ENCODE measurements at regions not wholly inside any gene's neighbourhood (a gene's known extent, or its start where the extent isn't known, plus 50 kb on each side); places are given as distances from the start of the nearest gene placed in this dataset.
A peak's percentile ranks its signal among the peaks of the same experiment; 100 is the strongest.

GRCh38 chr2:144211065-144211464, 308.9 kb downstream of the ZEB2 start:
- no peak for DNase-seq

DNA sequence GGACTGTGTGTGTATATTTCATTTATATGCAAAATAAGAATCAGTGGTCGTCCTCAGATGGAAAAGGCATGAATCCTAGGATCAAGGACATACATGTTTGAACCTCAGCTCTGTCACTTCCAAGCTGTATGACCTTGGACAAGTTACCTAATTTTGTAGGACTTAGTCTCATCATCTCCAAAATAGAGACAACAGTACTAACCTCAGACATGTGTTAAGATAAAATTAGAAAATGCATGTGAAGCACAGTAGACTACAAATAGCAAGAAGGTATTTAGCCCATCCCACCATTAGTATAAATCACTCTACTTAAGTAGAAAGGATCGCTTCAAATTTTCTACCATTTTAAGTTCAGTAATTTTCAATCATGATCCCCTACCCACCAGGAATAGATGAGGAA, 309.8 kb downstream of the ZEB2 start:
- DNase-seq = no peak

DNA sequence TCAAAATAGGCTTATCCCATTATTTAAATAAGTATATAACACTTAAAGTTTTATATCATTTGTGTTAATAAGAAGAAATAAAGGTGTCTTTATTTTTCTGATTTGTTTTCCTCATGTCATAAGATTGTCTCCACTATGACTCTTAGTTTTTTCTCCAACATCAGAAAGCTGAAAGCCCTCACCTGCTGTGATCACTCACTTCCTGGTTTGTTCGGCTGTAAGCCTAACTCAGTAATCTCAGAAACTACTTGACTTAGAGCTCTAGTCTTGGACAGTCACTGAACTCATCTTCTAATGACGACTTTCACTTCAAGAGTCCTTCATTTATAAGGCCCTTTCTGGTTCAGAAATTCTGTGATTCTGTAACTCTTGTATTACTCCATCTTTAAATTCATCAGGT, 311.0 kb downstream of the ZEB2 start:
- DNase-seq = no peak

DNA sequence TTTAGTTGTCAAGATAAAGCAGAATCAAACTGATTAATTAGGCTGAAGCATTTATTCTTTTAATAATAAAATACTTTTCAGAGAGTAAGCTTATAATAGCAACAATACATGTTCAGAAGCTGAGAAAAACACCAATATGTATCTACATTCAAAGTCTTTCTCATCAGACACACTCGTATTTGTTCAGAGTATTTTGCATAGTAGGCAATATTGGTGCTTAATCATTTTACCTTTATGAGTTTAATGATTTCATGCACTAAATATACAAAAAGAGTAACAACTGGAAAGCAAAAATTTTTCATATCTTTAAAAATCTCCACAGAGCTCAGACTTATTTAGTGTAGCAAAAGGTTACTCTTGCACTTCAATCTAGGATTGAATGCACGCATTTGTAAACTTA, 313.9 kb downstream of the ZEB2 start:
- no peak for DNase-seq

DNA sequence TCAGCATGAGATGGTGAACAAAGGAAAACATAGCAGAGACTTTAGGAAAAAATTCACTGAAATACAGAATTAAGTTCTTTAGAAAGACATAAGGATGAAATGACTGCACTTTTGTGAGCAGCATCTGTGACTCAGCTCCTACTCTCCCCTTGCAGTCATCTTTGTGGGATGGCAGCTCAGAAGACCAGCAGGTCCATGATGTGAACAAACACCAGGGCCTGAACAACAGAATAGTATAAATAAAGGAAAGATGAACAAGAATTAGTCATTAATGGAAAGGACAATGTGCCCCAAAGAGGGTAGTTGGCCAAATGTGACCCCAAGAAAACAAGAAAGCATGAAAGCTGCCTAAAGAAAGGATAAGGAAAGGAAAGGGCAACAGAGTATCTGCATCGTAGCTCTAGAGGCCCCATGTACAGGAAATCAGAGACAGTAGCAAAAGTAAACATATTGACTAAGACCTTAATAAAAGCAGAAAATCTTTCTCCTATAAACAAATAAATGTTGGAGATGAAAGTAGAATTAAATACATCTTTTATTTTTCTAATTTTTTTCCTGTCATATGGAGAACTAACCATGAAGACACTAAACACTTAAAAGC, 318.0 kb downstream of the ZEB2 start:
- no peak for DNase-seq

DNA sequence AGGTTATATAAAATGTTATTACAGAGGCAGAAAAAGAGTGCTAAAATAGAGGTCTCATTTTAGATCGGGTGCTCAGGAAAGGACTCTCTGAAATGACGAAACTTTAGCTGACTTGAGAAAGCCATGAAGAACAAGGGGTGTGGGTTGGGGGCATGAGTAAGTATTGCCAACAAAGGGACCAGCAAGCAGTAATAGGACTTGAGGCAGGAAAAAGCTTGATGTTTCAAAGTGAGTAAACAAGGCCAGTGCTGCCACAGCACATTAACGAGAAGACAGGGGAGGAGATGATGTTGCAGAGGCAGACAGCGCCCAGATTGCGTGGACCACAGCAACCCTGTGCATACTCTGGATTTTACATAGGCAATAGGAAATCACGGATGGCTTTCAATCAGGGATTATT, 318.8 kb downstream of the ZEB2 start:
- no peak for DNase-seq

DNA sequence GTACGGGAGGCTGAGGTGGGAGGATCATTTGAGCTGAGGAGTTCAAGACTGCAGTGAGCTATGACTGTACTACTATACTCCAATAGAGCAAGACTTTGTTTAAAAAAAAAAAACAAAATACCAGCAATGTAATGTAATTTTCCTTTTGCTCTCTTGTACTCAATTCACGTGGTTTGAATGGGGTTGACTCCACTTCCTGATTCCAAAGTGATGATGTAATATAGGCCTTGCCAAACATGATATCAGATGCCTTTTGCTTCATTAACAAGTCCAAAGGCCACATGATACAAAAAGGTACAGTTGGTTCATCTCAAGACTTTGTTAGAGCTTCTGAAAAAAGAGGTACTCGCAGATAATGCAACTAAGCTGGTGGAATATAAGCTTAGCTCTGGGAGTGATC, 321.8 kb downstream of the ZEB2 start:
- peak; percentile 14 for DNase-seq

GRCh38 chr2:144194326-144195071, 325.4 kb downstream of the ZEB2 start:
- DNase-seq = no peak

GRCh38 chr2:144190908-144191605, 328.9 kb downstream of the ZEB2 start:
- DNase-seq = no peak

GRCh38 chr2:144183727-144184126, 336.2 kb downstream of the ZEB2 start:
- DNase-seq = no peak

DNA sequence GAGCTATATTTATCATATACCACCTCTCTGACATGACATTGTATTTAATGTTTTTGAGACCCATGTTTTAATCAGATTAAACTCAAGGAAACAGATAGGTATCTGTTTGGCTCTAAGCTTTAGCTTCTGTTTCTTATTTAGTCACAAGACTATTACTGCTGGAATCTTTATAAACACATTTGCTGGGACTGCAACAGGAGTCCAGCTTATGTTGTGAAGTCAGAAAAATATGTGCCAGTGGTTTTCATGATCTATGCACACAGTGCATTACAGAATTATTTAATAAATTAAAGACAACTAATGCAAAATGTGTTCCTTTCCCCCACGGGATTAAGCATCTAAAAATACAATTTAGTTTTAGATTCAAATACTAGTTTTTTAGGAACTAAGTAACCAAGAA, 338.9 kb downstream of the ZEB2 start:
- DNase-seq = no peak

DNA sequence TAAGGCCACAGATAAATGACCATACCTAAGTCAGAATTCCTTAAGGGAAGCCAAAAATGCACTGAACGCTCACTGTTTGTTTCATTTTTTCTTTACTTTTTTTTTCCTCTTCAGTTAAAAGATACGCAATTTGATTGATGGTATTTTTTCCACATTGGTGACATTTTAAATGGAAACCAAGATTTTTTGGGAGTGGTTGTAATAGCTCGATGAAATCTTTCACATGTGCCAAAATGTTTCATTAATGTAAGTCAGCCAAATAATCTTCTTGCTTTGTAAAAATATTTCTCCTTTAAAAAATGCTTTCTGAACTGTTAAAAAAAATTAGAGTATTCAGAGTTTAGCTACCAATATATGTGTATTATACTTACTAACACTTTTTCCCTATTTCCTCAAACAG, 339.8 kb downstream of the ZEB2 start:
- no peak for DNase-seq

DNA sequence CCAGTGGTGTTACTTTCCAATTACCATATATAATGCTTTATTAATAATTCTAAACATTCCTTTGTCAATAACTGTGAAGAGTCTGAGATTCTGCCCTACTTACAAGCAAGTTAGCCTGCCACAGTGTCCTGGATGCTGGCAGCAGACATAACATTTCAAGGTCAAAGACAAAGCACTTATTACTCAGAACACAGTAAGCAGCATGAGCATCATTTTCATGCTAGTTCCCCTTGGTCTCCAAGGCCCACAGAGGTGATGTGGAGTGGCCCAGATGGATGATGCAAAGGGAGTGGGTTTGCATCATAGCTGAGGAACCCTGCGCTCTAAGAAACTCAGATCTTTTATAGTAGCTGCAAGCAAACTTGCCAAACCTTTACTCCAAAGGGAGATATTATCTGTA, 349.7 kb downstream of the ZEB2 start:
- no peak for DNase-seq

GRCh38 chr2:144166743-144167142, 353.2 kb downstream of the ZEB2 start:
- no peak for DNase-seq

DNA sequence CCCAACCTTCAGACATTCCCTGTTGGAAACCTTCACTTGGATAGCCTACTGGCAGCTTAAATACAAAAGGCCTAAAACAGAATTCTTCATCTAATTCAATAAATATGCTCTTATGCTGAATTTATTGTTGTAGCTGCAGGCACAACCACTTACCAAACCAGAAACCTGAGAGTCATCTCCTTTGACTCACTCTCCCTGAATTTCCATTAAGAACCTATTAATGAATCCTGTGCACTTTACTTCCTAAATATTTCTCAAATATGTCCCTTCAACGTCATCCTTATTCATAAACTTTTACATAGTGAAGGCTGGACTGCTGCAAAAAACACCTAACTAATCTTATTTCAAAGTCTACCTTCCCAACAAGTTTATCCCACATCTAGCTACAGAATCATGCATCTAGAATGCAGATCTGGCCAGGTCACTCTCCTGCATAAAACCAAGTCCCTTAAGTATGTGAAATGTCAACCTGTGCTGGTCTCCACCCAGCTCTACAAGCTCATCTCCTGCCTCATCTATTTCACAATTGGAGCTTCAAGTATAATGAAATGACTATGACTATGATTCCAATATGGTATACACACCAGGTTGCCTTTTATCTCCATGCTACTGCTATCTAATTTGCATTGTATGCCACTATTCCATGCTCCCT, 354.2 kb downstream of the ZEB2 start:
- DNase-seq = no peak

DNA sequence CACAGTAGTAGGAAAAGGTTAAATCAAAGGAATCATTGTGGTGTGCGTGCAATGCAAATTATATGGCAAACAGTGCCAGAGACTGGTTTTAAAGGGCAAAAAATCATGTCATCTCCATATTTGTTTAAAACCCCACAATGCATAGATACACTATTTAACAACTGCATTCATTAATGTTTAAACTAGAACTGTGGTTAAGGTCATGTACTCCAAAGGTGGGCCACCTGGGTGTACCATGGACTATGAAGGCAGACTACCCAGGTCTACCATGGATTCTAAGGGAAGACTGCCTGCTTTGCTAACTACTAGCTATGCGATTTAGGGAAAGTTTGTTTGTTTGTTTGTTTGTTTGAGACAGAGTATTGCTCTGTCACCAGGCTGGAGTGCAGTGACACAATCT, 356.3 kb downstream of the ZEB2 start:
- DNase-seq = no peak

GRCh38 chr2:144162652-144163051, 357.3 kb downstream of the ZEB2 start:
- DNase-seq = peak; percentile 2

DNA sequence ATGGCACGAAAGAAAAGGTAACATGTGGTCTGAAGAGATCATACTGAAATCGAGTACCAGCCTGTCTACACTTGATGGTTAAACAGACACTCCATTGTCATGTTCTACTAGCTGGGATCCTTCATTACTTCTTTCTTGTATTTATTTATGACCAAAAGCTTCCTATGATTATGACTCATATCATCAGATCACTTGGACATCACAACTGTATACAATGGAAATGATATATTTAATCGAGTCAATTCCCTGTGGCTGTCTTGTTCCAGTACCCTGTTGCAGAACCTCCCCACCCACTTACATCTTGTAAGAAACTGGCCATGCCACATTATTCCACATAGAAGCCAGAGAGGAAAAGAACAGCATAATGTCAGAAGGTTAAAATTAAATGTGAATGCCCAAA, 358.9 kb downstream of the ZEB2 start:
- DNase-seq = no peak

DNA sequence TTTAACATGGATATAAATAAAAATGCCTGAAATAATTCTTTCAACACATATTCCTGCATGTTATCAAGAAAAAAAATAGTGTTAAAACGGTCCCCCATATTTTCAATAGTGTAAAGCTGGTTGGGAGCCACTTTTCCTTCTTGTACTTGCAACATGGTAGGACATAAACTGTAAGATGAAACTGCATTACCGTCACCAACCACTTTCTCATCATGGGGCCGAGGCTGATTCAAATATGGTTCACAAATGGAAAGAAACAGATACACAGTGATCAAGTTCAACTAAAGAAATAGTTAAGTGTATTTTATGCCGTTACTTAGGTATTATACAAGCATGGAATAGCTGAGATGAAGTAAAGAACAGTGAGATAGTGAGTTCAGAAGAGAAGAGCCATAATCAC, 360.7 kb downstream of the ZEB2 start:
- DNase-seq = no peak

- DNase-seq = no peak
Observed at GRCh38 chr2:144158096-144158495, 361.8 kb downstream of the ZEB2 start.

- no peak for DNase-seq
Observed at GRCh38 chr2:144156736-144157640, 362.9 kb downstream of the ZEB2 start.

DNA sequence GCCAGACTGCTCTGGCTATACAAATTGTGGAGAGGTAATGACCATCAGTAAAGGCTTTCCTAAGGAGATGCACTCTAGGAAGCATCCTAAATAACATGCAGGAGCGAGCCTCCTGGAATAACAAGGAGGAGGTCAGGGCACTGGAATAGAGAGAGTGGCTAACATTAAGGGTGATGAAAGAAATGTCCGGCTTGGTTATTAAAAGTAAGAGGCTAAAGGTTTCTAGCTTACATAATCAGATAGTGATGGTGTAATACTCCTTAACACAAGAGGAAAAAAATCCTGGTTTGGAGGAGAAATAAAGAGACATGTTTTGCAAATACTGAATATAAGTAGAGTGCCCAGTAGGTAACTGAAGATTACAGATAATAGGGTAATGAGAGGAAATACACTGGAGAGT, 365.7 kb downstream of the ZEB2 start:
- no peak for DNase-seq

- no peak for DNase-seq
Observed at GRCh38 chr2:144152817-144153271, 367.1 kb downstream of the ZEB2 start.
